Hippocampal formation (tissue), 2 donors: ENCODE measurements at regions not wholly inside any gene's neighbourhood (a gene's known extent, or its start where the extent isn't known, plus 50 kb on each side); places are given as distances from the start of the nearest gene placed in this dataset.
A peak's percentile ranks its signal among the peaks of the same experiment; 100 is the strongest.

Experiments
- DNase-seq, 2 donors: peaks; one replicate each; lab custom pipeline; 2025; lab: John Stamatoyannopoulos, UW

GRCh38 chr3:126266850-126267168 is 86.4 kb upstream of the ALDH1L1 start:
- DNase-seq, result no peak

GRCh38 chr3:126266291-126266840 is 86.0 kb upstream of the ALDH1L1 start:
- peak in 1 of 2 donors; percentile 23 for DNase-seq

GRCh38 chr3:126264952-126265351 is 84.6 kb upstream of the ALDH1L1 start:
- DNase-seq, result no peak

GRCh38 chr3:126264381-126264780 is 84.0 kb upstream of the ALDH1L1 start:
- DNase-seq, result no peak

GRCh38 chr3:126263971-126264370 is 83.6 kb upstream of the ALDH1L1 start:
- no peak for DNase-seq

- no peak for DNase-seq
Measured at GRCh38 chr3:126263539-126263938, 83.2 kb upstream of the ALDH1L1 start.

GRCh38 chr3:126262227-126262626 is 81.8 kb upstream of the ALDH1L1 start:
- no peak for DNase-seq

- no peak for DNase-seq
Measured at GRCh38 chr3:126261037-126261436, 80.7 kb upstream of the ALDH1L1 start.

GRCh38 chr3:126259411-126260391 is 79.3 kb upstream of the ALDH1L1 start:
- peak in 1 of 2 donors; percentile 55 for DNase-seq

GRCh38 chr3:126258670-126259069 is 78.3 kb upstream of the ALDH1L1 start:
- no peak for DNase-seq

GRCh38 chr3:126257984-126258383 is 77.6 kb upstream of the ALDH1L1 start:
- no peak for DNase-seq

GRCh38 chr3:126257174-126257573 is 76.8 kb upstream of the ALDH1L1 start:
- DNase-seq, result no peak

GRCh38 chr3:126256251-126256650 is 75.9 kb upstream of the ALDH1L1 start:
- DNase-seq, result no peak

- DNase-seq, result no peak
Measured at GRCh38 chr3:126253072-126253471, 72.7 kb upstream of the ALDH1L1 start.

- no peak for DNase-seq
Measured at GRCh38 chr3:126252373-126252772, 72.0 kb upstream of the ALDH1L1 start.

GRCh38 chr3:126245811-126246727 is 65.7 kb upstream of the ALDH1L1 start:
- DNase-seq, result peak; percentile 26 to 82
